Natural killer cell (primary cell): ENCODE measurements at regions not wholly inside any gene's neighbourhood (a gene's known extent, or its start where the extent isn't known, plus 50 kb on each side); places are given as distances from the start of the nearest gene placed in this dataset.
"Not testable (repeated sequence)": the region's sequence is repeated elsewhere in the genome, so short reads cannot be mapped to it uniquely, and the experiment has no call there.

ENCODE experiments used
- ATAC-seq, 3 donors: fragments of 150-1000 bp in 2 of 3; fragments of 200-7000 bp in 1 of 3; cut with Tn5 transposase; 1 replicate in 1 of 3; 2 replicates in 2 of 3; pipeline ENCODE4 v1.10.0; 2021; ENCODE audit warnings: mild to moderate bottlenecking in 2 of 3, moderate library complexity in 2 of 3
- DNase-seq, 2 donors: peaks; one replicate each; pipeline versions ENCODE4 v3.0.0 to v3.0.0-alpha.2; 2013 to 2021; ENCODE audit warnings: mixed read lengths in 1 of 2
- H3K27ac ChIP-seq: one replicate; pipeline ENCODE4 v1.5.1; 2013; ENCODE audit warnings: mild to moderate bottlenecking, low read length
- H3K27me3 ChIP-seq: one replicate; pipeline ENCODE4 v1.6.1; 2013; ENCODE audit warnings: low read length; ENCODE audit not compliant: control insufficient read depth, insufficient read depth
- H3K36me3 ChIP-seq: one replicate; pipeline ENCODE4 v1.6.1; 2013; ENCODE audit warnings: low read length; ENCODE audit not compliant: control insufficient read depth, insufficient read depth
- H3K4me1 ChIP-seq: one replicate; pipeline ENCODE4 v1.6.1; 2013; ENCODE audit warnings: low read length; ENCODE audit not compliant: control insufficient read depth, insufficient read depth
- H3K4me3 ChIP-seq: one replicate; pipeline ENCODE4 v1.5.1; 2013; ENCODE audit warnings: low read length
- H3K9me3 ChIP-seq: one replicate; pipeline ENCODE4 v1.6.1; 2013; ENCODE audit warnings: low read length; ENCODE audit not compliant: control insufficient read depth, insufficient read depth
- H3K27ac Mint-ChIP-seq, 2 donors: one replicate each; pipeline ENCODE4 v1.8.0; 2022; ENCODE audit warnings: mild to moderate bottlenecking in 2 of 2, mixed read lengths in 2 of 2, moderate library complexity in 1 of 2
- H3K27me3 Mint-ChIP-seq, 2 donors: one replicate each; pipeline ENCODE4 v1.8.0; 2022; ENCODE audit warnings: low read depth in 2 of 2, mixed read lengths in 2 of 2
- H3K36me3 Mint-ChIP-seq: one replicate; pipeline ENCODE4 v1.8.0; 2022; ENCODE audit warnings: mixed read lengths
- H3K4me1 Mint-ChIP-seq, 2 donors: one replicate each; pipeline ENCODE4 v1.8.0; 2022; ENCODE audit warnings: mixed read lengths in 2 of 2
- H3K4me3 Mint-ChIP-seq: one replicate; pipeline ENCODE4 v1.8.0; 2022; ENCODE audit warnings: mild to moderate bottlenecking, moderate library complexity, mixed read lengths
- H3K9me3 Mint-ChIP-seq, 2 donors: one replicate each; pipeline ENCODE4 v1.8.0; 2022; ENCODE audit warnings: mixed read lengths in 2 of 2
- WGBS: methylation state at CpG from one replicate; pipeline ENCODE4 v1.1.7; 2013; ENCODE audit warnings: missing lambda C conversion rate; ENCODE audit not compliant: insufficient coverage; 5-methylcytosine and 5-hydroxymethylcytosine counted together
- intact Hi-C: fragments of 100-400 bp; cut with micrococcal nuclease; formaldehyde crosslinking; loops from one replicate; pipeline ENCODE4 v1.14.2; 2022
- TF ChIP-seq, protein P1 (sequence below): fragments of 200-600 bp; IDR thresholded peaks from one replicate; pipeline ENCODE4 v1.8.0; 2022; ENCODE audit warnings: antibody characterized with exemption

DNA sequence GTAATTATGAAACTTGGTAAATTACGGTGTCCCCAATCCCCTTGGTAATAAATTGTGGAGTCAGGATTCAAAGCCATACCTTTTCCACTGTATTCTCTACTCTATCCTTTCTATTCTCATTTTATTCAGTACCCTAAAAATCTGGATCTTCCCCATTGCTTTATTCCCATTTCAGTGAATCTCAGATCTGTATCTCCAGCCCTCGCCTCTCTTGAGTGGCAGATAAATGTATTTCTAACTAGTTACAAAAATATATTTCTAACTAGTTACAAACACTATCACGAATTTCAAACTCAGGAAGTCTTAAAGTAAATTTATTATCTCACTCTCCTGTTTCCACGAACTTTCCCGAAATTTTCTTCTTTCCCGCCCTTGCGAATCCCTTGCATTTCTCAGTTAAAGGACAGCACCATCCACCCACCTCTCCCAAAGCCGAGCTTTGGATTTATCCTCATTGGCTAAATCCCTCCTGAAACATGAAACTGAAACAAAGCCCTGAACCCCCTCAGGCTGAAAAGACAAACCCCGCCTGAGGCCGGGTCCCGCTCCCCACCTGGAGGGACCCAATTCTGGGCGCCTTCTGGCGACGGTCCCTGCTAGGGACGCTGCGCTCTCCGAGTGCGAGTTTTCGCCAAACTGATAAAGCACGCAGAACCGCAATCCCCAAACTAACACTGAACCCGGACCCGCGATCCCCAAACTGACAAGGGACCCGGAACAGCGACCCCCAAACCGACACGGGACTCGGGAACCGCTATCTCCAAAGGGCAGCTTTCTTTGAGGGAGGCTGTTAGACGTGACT, 164.3 kb upstream of the PABPC3 start:
- Histone ChIP-seq H3K36me3 (no peaks in the 10 kb centered on the region), H3K9me3 (no peaks in the 10 kb centered on the region), H3K27ac (no peak overlapping the region), H3K4me3 (no peak overlapping the region), H3K4me1 (no peaks in the 10 kb centered on the region), H3K27me3 (peaks cover 11% of the 10 kb centered on the region)
- DNase-seq, result no peak
- peaks cover 39 to 50% of the 10 kb centered on the region in 2 donors for H3K27me3 Mint-ChIP-seq
- intact Hi-C loops, result no loop called here
- ATAC-seq, result no peak
- no peaks in the 10 kb centered on the region for H3K9me3 Mint-ChIP-seq
- no peak overlapping the region for H3K27ac Mint-ChIP-seq
- TF ChIP-seq, protein P1, sequence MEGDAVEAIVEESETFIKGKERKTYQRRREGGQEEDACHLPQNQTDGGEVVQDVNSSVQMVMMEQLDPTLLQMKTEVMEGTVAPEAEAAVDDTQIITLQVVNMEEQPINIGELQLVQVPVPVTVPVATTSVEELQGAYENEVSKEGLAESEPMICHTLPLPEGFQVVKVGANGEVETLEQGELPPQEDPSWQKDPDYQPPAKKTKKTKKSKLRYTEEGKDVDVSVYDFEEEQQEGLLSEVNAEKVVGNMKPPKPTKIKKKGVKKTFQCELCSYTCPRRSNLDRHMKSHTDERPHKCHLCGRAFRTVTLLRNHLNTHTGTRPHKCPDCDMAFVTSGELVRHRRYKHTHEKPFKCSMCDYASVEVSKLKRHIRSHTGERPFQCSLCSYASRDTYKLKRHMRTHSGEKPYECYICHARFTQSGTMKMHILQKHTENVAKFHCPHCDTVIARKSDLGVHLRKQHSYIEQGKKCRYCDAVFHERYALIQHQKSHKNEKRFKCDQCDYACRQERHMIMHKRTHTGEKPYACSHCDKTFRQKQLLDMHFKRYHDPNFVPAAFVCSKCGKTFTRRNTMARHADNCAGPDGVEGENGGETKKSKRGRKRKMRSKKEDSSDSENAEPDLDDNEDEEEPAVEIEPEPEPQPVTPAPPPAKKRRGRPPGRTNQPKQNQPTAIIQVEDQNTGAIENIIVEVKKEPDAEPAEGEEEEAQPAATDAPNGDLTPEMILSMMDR, result no peak
- 6% methylated on average over 29 of the region's 31 CpGs for WGBS
- peaks cover 0 to 4% of the 10 kb centered on the region in 2 donors for H3K4me1 Mint-ChIP-seq
- H3K4me3 Mint-ChIP-seq, result no peak overlapping the region
- no peaks in the 10 kb centered on the region for H3K36me3 Mint-ChIP-seq

DNA sequence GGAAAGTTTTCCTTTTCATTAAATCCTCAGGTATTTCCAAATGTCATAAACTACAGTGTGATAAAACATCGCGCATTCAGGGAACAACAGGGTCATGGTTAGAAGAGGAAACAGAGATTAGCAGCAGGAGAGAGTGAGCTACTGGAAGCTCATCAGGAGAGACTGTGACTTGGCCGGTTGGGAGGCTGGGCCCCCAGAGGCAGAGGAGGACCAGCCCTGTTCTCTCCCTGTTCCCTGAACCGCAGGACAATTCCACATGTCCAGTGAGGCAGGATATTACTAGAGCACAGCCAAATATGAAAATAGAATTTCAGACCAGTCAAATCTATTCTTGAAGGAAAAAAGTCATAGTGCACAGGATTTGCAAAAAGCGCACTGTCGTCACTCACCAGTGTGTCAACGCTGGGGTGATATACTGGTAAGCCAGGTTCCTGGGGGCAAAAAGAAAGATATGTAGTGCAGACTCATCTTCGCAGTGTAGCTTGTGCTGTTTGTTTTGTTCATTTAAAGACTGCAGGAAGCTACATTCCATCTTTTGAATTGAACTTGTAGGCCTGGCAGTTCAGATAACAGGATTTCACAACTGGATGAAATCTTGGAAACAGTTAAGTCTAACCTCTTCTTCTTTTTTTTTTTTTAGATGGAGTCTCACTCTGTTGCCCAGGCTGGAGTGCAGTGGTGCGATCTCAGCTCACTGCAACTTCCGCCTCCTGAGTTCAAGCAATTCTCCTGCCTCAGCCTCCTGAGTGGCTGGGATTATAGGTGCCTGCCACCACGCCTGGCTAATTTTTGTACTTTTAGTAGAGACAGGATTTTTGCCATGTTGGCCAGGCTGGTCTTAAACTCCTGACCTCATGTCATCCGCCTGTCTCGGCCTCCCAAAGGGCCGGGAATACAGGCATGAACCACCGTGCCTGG, 162.6 kb upstream of the PABPC3 start:
- peaks cover 40 to 50% of the 10 kb centered on the region in 2 donors for H3K27me3 Mint-ChIP-seq
- H3K4me3 ChIP-seq, H3K27ac Mint-ChIP-seq, H3K4me3 Mint-ChIP-seq, H3K9me3 ChIP-seq, ATAC-seq, H3K36me3 ChIP-seq, intact Hi-C loops, H3K27ac ChIP-seq, DNase-seq, H3K36me3 Mint-ChIP-seq, H3K9me3 Mint-ChIP-seq, H3K4me1 Mint-ChIP-seq, H3K4me1 ChIP-seq: not testable (repeated sequence)
- WGBS, result 86% methylated on average over 15 of the region's 15 CpGs
- peaks cover 11% of the 10 kb centered on the region for H3K27me3 ChIP-seq

DNA sequence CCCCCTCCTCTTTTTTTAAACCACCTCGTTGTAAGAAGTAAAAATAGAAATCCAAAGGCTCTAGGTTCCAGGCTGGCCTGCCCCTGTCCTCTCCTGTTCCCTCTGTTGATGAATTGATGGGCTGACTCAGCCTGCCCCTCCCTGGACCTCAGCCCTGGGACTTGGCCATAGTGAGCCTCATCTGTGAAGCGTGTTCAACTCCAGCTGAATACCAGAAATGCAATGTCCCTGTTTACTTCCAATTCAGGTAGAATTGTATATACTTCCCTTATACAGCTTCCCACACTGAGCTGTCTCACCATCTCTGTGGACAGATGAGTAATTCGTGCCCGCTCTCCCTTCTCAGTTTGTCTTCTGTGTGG, 161.9 kb upstream of the PABPC3 start:
- H3K36me3 Mint-ChIP-seq, H3K27ac Mint-ChIP-seq, intact Hi-C loops, H3K27ac ChIP-seq, H3K4me3 Mint-ChIP-seq, ATAC-seq, H3K36me3 ChIP-seq, H3K4me1 ChIP-seq, DNase-seq, H3K4me1 Mint-ChIP-seq, H3K4me3 ChIP-seq, H3K9me3 Mint-ChIP-seq, H3K9me3 ChIP-seq: not testable (repeated sequence)
- peaks cover 11% of the 10 kb centered on the region for H3K27me3 ChIP-seq
- H3K27me3 Mint-ChIP-seq, result peaks cover 39 to 49% of the 10 kb centered on the region in 2 donors
- WGBS, result 83% methylated on average over 4 of the region's 4 CpGs

DNA sequence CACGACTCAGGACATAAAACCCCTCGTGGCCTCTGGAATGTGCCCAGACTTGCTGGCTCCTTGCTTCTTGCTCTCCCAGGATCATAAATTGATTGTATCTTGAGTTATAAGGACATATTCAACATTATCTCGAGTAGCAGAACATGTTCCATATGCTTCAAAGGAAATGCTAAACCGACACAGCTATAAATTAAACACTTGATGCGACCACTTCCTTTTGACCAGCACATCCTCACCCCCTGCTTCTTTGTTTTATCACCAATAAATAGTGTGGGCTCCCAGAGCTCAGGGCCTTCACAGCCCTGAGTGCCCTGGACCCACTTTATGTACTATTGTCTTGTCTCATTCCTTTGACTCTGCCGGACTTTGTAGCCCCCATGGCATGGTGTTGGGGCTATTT, 157.0 kb upstream of the PABPC3 start:
- WGBS, result 11% methylated on average over 5 of the region's 6 CpGs
- H3K4me3 Mint-ChIP-seq, result no peak overlapping the region
- H3K4me1 ChIP-seq, result no peaks in the 10 kb centered on the region
- intact Hi-C loops, result no loop called here
- H3K9me3 Mint-ChIP-seq, result no peaks in the 10 kb centered on the region
- no peaks in the 10 kb centered on the region for H3K36me3 ChIP-seq
- no peak overlapping the region for H3K27ac Mint-ChIP-seq
- H3K36me3 Mint-ChIP-seq, result no peaks in the 10 kb centered on the region
- ATAC-seq (no peak), DNase-seq (no peak)
- peaks cover 4 to 8% of the 10 kb centered on the region in 2 donors for H3K27me3 Mint-ChIP-seq
- TF ChIP-seq, protein P1, result no peak
- no peaks in the 10 kb centered on the region for H3K9me3 ChIP-seq
- no peak overlapping the region for H3K27ac ChIP-seq
- no peaks in the 10 kb centered on the region for H3K4me1 Mint-ChIP-seq
- no peaks in the 10 kb centered on the region for H3K27me3 ChIP-seq
- H3K4me3 ChIP-seq, result no peak overlapping the region

DNA sequence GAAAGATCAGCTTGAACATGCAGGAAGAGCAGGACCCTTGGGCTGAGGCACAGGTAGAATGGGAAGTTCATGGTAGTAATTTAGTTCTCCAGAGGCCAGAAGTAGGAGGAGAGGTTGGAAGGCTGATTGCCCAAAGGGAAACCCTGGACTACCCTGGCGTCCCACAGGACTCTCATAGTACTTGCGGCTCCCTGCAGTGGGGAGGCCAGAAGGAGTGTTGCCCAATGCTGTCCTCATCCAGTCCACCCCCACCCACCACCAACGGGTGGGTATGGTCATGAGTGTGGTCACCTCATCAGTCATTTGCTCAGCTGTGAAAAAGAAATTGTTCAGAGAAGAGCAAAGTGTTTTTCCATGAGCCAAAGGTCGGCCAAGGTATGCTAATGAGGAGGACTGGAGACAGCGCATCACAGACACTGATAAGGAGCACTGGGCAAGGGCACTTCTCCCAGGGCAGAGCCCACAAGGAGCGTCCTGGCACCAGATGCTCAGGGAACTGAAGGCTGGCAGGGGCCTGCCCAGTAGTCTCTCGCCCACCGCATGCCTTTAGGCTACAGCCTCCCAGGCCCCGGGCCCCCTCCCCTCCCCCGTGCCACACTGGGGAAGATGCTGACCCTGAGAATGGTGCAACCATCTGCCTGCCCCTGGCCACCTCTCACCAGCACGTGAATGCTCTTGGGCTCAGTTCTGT, 154.8 kb upstream of the PABPC3 start:
- H3K9me3 ChIP-seq, DNase-seq, H3K4me3 ChIP-seq, H3K36me3 Mint-ChIP-seq, H3K4me1 ChIP-seq, ATAC-seq, intact Hi-C loops, H3K9me3 Mint-ChIP-seq, H3K27me3 ChIP-seq, H3K27me3 Mint-ChIP-seq, H3K27ac ChIP-seq, H3K27ac Mint-ChIP-seq, H3K4me1 Mint-ChIP-seq, H3K4me3 Mint-ChIP-seq, H3K36me3 ChIP-seq: not testable (repeated sequence)
- 87% methylated on average over 8 of the region's 11 CpGs for WGBS
